Thyroid gland (tissue), 4 donors: ENCODE measurements at regions not wholly inside any gene's neighbourhood (a gene's known extent, or its start where the extent isn't known, plus 50 kb on each side); places are given as distances from the start of the nearest gene placed in this dataset.

Experiments used
- DNase-seq, 2 donors: peaks; one replicate each; pipeline ENCODE4 v3.0.0-alpha.2; 2019
- H3K27ac ChIP-seq, 3 donors: fragments of 200-600 bp; sonication (generic); 1 replicate in 2 of 3; 2 replicates in 1 of 3; pipeline ENCODE4 v1.5.1; 2016 to 2019; ENCODE audit warnings: mild to moderate bottlenecking in 1 of 3, moderate library complexity in 1 of 3
- H3K27me3 ChIP-seq: fragments of 200-600 bp; sonication (generic); one replicate; pipeline ENCODE4 v1.5.1; 2019
- H3K36me3 ChIP-seq, 2 donors: fragments of 200-600 bp; sonication (generic); one replicate each; pipeline ENCODE4 v1.5.1; 2016 to 2019
- H3K4me1 ChIP-seq, 2 donors: fragments of 200-600 bp; sonication (generic); one replicate each; pipeline ENCODE4 v1.5.1; 2017 to 2019
- H3K4me3 ChIP-seq, 3 donors: fragments of 200-600 bp; sonication (generic); replicated peaks in 1 of 3; 1 replicate in 2 of 3; 2 replicates in 1 of 3; pipeline ENCODE4 v1.5.1; 2016; ENCODE audit warnings: mild to moderate bottlenecking in 1 of 3
- H3K9me3 ChIP-seq: fragments of 200-600 bp; sonication (generic); one replicate; pipeline ENCODE4 v1.5.1; 2017
- POLR2A ChIP-seq, 2 donors: fragments of 450-650 bp; IDR thresholded peaks; one replicate each; pipeline ENCODE4 v1.6.1; 2017; ENCODE audit warnings: antibody characterized with exemption in 2 of 2, mild to moderate bottlenecking in 2 of 2, moderate library complexity in 1 of 2
- WGBS, 2 donors: methylation state at CpG; one replicate each; pipeline ENCODE4 v1.1.5; 2017; 5-methylcytosine and 5-hydroxymethylcytosine counted together
- intact Hi-C: fragments of 100-400 bp; cut with DNase I; formaldehyde crosslinking; loops from one replicate; pipeline ENCODE4 v1.15.1; 2023
- TF ChIP-seq, protein P1 (sequence below), 6 experiments: fragments of 200-600 bp in 3 of 6; fragments of 450-650 bp in 3 of 6; sonication (generic) in 3 of 6; IDR thresholded peaks; one replicate each; pipeline ENCODE4 v1.5.1; 2016 to 2019; ENCODE audit warnings: antibody characterized with exemption in 6 of 6, mild to moderate bottlenecking in 2 of 6, inconsistent platforms in 1 of 6, moderate library complexity in 1 of 6

DNA sequence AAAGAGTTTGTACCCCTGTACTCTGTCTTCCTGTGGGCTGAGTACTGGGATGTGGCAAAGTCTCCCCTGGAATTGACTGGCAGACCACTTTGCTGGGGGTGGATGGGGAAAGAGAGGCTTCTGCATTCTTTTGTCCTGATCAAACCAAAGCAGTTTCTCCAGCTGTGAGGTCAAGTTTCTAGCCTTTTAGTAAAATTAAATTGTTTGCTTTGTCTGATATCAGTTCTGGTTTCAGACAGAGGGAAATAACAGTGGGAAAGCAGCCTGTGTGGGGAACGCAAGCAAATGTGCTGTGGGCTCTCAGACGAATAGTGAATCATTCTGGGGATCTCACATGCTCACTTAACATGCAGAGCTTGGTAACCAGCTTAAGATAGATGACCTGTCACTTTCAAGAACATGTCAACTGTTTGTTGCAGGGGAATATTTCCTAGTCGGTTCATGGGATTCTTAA is 151.6 kb downstream of the FAT3 start:
- DNase-seq, result no peak
- Histone ChIP-seq H3K36me3 (no peaks in the 10 kb centered on the region), H3K9me3 (no peaks in the 10 kb centered on the region), H3K4me1 (no peaks in the 10 kb centered on the region), H3K27ac (no peak overlapping the region), H3K4me3 (no peak overlapping the region), H3K27me3 (no peaks in the 10 kb centered on the region)
- no peak for TF ChIP-seq POLR2A (IDR thresholded peaks at IDR 0.05)
- TF ChIP-seq, protein P1, sequence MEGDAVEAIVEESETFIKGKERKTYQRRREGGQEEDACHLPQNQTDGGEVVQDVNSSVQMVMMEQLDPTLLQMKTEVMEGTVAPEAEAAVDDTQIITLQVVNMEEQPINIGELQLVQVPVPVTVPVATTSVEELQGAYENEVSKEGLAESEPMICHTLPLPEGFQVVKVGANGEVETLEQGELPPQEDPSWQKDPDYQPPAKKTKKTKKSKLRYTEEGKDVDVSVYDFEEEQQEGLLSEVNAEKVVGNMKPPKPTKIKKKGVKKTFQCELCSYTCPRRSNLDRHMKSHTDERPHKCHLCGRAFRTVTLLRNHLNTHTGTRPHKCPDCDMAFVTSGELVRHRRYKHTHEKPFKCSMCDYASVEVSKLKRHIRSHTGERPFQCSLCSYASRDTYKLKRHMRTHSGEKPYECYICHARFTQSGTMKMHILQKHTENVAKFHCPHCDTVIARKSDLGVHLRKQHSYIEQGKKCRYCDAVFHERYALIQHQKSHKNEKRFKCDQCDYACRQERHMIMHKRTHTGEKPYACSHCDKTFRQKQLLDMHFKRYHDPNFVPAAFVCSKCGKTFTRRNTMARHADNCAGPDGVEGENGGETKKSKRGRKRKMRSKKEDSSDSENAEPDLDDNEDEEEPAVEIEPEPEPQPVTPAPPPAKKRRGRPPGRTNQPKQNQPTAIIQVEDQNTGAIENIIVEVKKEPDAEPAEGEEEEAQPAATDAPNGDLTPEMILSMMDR (IDR thresholded peaks at IDR 0.05), result no peak
- WGBS, 2 donors, result 51 to 55% methylated on average over 3 of the region's 3 CpGs
- intact Hi-C loops, result no loop called here

DNA sequence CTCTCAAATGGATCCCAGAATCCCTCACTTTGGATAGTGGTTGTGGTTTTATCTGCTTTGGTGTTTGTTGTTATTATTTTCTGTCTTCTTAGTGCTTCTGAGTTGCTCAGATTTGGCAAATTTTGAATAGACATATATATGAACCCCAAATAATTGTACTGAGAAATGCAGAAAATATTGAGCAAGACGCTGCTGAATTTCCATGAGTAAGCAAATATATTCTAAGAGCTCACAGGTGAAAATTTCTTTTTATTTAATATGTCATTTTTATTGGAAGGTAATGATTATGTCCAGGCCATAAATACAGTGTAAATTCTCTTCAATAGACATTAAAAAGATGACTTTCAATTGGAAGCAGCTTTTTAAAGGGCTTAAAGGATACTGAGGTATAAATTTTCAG is 152.1 kb downstream of the FAT3 start:
- intact Hi-C loops, result no loop called here
- Histone ChIP-seq H3K27me3 (no peaks in the 10 kb centered on the region), H3K36me3 (no peaks in the 10 kb centered on the region), H3K27ac (no peak overlapping the region), H3K4me3 (no peak overlapping the region), H3K4me1 (no peaks in the 10 kb centered on the region), H3K9me3 (no peaks in the 10 kb centered on the region)
- TF ChIP-seq, protein P1 (IDR thresholded peaks at IDR 0.05), result no peak
- TF ChIP-seq POLR2A (IDR thresholded peaks at IDR 0.05), result no peak
- WGBS, 2 donors, result 83 to 92% methylated on average over 1 of the region's 1 CpG
- DNase-seq, result no peak

DNA sequence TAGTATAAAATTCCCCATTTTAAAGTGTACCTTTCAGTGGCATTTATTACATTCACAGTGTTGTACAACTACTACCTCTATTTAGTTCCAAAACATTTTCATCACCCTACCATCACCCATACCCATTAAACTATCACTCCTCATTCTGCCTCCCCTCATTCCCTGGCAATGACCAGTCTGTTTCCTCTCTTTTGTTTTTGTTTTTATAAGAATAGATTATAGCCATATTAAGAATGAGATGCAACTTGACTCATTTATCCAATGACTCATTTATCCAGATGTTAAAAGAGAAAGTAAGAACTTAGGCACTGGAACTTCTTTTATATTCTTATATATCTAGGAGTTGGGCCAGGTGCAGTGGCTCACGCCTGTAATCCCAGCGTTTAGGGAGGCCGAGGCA is 156.3 kb downstream of the FAT3 start:
- H3K4me1 ChIP-seq, result no peaks in the 10 kb centered on the region
- WGBS, 2 donors, result 95 to 98% methylated on average over 3 of the region's 3 CpGs
- intact Hi-C loops, result no loop called here
- H3K4me3 ChIP-seq, result no peak overlapping the region
- TF ChIP-seq POLR2A (IDR thresholded peaks at IDR 0.05), result no peak
- TF ChIP-seq, protein P1 (IDR thresholded peaks at IDR 0.05), result no peak
- no peak for DNase-seq
- no peaks in the 10 kb centered on the region for H3K27me3 ChIP-seq
- H3K36me3 ChIP-seq, result no peaks in the 10 kb centered on the region
- no peaks in the 10 kb centered on the region for H3K9me3 ChIP-seq
- no peak overlapping the region for H3K27ac ChIP-seq

GRCh38 chr11:92382311-92382710 is 157.7 kb downstream of the FAT3 start:
- intact Hi-C loops, result no loop called here
- Histone ChIP-seq H3K36me3 (no peaks in the 10 kb centered on the region), H3K4me3 (no peak overlapping the region), H3K9me3 (no peaks in the 10 kb centered on the region), H3K27me3 (no peaks in the 10 kb centered on the region), H3K4me1 (no peaks in the 10 kb centered on the region), H3K27ac (no peak overlapping the region)
- WGBS, 2 donors, result 90 to 93% methylated on average over 3 of the region's 3 CpGs
- no peak for DNase-seq
- TF ChIP-seq, protein P1 (IDR thresholded peaks at IDR 0.05), result no peak
- TF ChIP-seq POLR2A (IDR thresholded peaks at IDR 0.05), result no peak

GRCh38 chr11:92383430-92383829 is 158.8 kb downstream of the FAT3 start:
- Histone ChIP-seq H3K9me3 (no peaks in the 10 kb centered on the region), H3K27me3 (no peaks in the 10 kb centered on the region), H3K36me3 (no peaks in the 10 kb centered on the region), H3K4me1 (no peaks in the 10 kb centered on the region), H3K4me3 (no peak overlapping the region), H3K27ac (no peak overlapping the region)
- intact Hi-C loops, result no loop called here
- DNase-seq, result no peak
- 26 to 31% methylated on average over 1 of the region's 1 CpG for WGBS, 2 donors
- no peak for TF ChIP-seq POLR2A (IDR thresholded peaks at IDR 0.05)
- TF ChIP-seq, protein P1 (IDR thresholded peaks at IDR 0.05), result no peak
